ENCODE measurements at regions not wholly inside any gene's neighbourhood (a gene's known extent, or its start where the extent isn't known, plus 50 kb on each side); places are given as distances from the start of the nearest gene placed in this dataset.

DNA sequence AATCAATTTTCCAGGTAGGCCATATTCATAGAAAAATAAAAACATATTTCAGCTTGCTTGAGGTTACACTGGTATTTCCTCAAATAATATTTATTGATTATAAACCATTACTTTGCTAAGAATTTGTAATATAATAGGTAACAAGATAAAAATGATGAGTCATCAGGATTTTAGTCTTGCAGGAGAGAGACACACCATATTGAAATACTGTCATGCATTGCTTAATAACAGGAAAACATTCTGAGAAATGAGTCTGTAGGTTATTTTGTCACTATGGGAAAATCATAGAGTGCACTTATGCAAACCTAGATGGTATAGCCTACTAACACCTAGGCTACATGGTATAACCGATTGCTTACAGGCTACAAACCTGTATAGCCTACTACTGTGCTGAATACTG is 990.5 kb downstream of the OTOL1 start:
- no peak for DNase-seq

GRCh38 chr3:162489853-162490252 is 993.2 kb downstream of the OTOL1 start:
- Histone ChIP-seq H3K4me3 (no peak overlapping the region), H3K4me1 (ENCODE audit: control insufficient read depth in 5 of 5, insufficient read depth in 5 of 5, low read length in 5 of 5) (no peaks in the 10 kb centered on the region), H3K9ac (ENCODE audit: insufficient read depth in 1 of 2, low read length in 2 of 2) (no peak overlapping the region), H3K9me3 (ENCODE audit: control insufficient read depth in 4 of 4, insufficient read depth in 3 of 4, low read length in 3 of 4) (no peaks in the 10 kb centered on the region), H3K27ac (ENCODE audit: low read depth in 1 of 2, low read length in 1 of 2) (no peak overlapping the region), H3K36me3 (ENCODE audit: control insufficient read depth in 4 of 4, insufficient read depth in 4 of 4, low read length in 4 of 4) (no peaks in the 10 kb centered on the region), H3K27me3 (ENCODE audit: control insufficient read depth in 3 of 3, insufficient read depth in 3 of 3, low read length in 2 of 3) (no peaks in the 10 kb centered on the region)
- TF ChIP-seq, protein P1, sequence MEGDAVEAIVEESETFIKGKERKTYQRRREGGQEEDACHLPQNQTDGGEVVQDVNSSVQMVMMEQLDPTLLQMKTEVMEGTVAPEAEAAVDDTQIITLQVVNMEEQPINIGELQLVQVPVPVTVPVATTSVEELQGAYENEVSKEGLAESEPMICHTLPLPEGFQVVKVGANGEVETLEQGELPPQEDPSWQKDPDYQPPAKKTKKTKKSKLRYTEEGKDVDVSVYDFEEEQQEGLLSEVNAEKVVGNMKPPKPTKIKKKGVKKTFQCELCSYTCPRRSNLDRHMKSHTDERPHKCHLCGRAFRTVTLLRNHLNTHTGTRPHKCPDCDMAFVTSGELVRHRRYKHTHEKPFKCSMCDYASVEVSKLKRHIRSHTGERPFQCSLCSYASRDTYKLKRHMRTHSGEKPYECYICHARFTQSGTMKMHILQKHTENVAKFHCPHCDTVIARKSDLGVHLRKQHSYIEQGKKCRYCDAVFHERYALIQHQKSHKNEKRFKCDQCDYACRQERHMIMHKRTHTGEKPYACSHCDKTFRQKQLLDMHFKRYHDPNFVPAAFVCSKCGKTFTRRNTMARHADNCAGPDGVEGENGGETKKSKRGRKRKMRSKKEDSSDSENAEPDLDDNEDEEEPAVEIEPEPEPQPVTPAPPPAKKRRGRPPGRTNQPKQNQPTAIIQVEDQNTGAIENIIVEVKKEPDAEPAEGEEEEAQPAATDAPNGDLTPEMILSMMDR (IDR thresholded peaks at IDR 0.05; ENCODE audit: control extremely low read depth, extremely low read depth) = no peak
- ATAC-seq (ENCODE audit: insufficient read depth, low FRiP score) (no peak), DNase-seq (peak in 2 of 3 donors; percentile 11 to 24)
- 89 to 91% methylated on average over 2 of the region's 2 CpGs for WGBS, 2 donors

More for the DNA sequence above, 990.5 kb downstream of the OTOL1 start:
- no peak overlapping the region for H3K27ac ChIP-seq (ENCODE audit: low read depth in 1 of 2, low read length in 1 of 2)
- no peaks in the 10 kb centered on the region for H3K36me3 ChIP-seq (ENCODE audit: control insufficient read depth in 4 of 4, insufficient read depth in 4 of 4, low read length in 4 of 4)
- no peak overlapping the region for H3K4me3 ChIP-seq
- WGBS, 2 donors = 94 to 97% methylated on average over 1 of the region's 1 CpG
- H3K4me1 ChIP-seq (ENCODE audit: control insufficient read depth in 5 of 5, insufficient read depth in 5 of 5, low read length in 5 of 5) = no peaks in the 10 kb centered on the region
- TF ChIP-seq, protein P1 (IDR thresholded peaks at IDR 0.05; ENCODE audit: control extremely low read depth, extremely low read depth) = no peak
- ATAC-seq (ENCODE audit: insufficient read depth, low FRiP score) = no peak
- H3K9ac ChIP-seq (ENCODE audit: insufficient read depth in 1 of 2, low read length in 2 of 2) = no peak overlapping the region
- H3K27me3 ChIP-seq (ENCODE audit: control insufficient read depth in 3 of 3, insufficient read depth in 3 of 3, low read length in 2 of 3) = no peaks in the 10 kb centered on the region
- peaks cover 0 to 1% (median 0%) of the 10 kb centered on the region in 4 donors for H3K9me3 ChIP-seq (ENCODE audit: control insufficient read depth in 4 of 4, insufficient read depth in 3 of 4, low read length in 3 of 4)

GRCh38 chr3:162491952-162492351 is 995.3 kb downstream of the OTOL1 start:
- no peak for ATAC-seq (ENCODE audit: insufficient read depth, low FRiP score)
- Histone ChIP-seq H3K27ac (ENCODE audit: low read depth in 1 of 2, low read length in 1 of 2) (no peak overlapping the region), H3K4me3 (no peak overlapping the region), H3K27me3 (ENCODE audit: control insufficient read depth in 3 of 3, insufficient read depth in 3 of 3, low read length in 2 of 3) (no peaks in the 10 kb centered on the region), H3K9ac (ENCODE audit: insufficient read depth in 1 of 2, low read length in 2 of 2) (no peak overlapping the region), H3K4me1 (ENCODE audit: control insufficient read depth in 5 of 5, insufficient read depth in 5 of 5, low read length in 5 of 5) (no peaks in the 10 kb centered on the region), H3K9me3 (ENCODE audit: control insufficient read depth in 4 of 4, insufficient read depth in 3 of 4, low read length in 3 of 4) (peaks cover 0 to 3% (median 0%) of the 10 kb centered on the region in 4 donors), H3K36me3 (ENCODE audit: control insufficient read depth in 4 of 4, insufficient read depth in 4 of 4, low read length in 4 of 4) (no peaks in the 10 kb centered on the region)
- no peak for DNase-seq
- 52 to 66% methylated on average over 1 of the region's 1 CpG for WGBS, 2 donors
- TF ChIP-seq, protein P1 (IDR thresholded peaks at IDR 0.05; ENCODE audit: control extremely low read depth, extremely low read depth) = no peak

- 40 to 54% methylated on average over 4 of the region's 4 CpGs for WGBS, 2 donors
Measured at GRCh38 chr3:162492446-162493081, 996.0 kb downstream of the OTOL1 start.

More at GRCh38 chr3:162492446-162493081, 996.0 kb downstream of the OTOL1 start:
- H3K9ac ChIP-seq (ENCODE audit: insufficient read depth in 1 of 2, low read length in 2 of 2) = no peak overlapping the region
- H3K36me3 ChIP-seq (ENCODE audit: control insufficient read depth in 4 of 4, insufficient read depth in 4 of 4, low read length in 4 of 4) = no peaks in the 10 kb centered on the region
- TF ChIP-seq, protein P1 (IDR thresholded peaks at IDR 0.05; ENCODE audit: control extremely low read depth, extremely low read depth) = no peak
- no peak for DNase-seq
- H3K4me1 ChIP-seq (ENCODE audit: control insufficient read depth in 5 of 5, insufficient read depth in 5 of 5, low read length in 5 of 5) = no peaks in the 10 kb centered on the region
- peaks cover 0 to 3% (median 0%) of the 10 kb centered on the region in 4 donors for H3K9me3 ChIP-seq (ENCODE audit: control insufficient read depth in 4 of 4, insufficient read depth in 3 of 4, low read length in 3 of 4)
- no peak overlapping the region for H3K27ac ChIP-seq (ENCODE audit: low read depth in 1 of 2, low read length in 1 of 2)
- H3K27me3 ChIP-seq (ENCODE audit: control insufficient read depth in 3 of 3, insufficient read depth in 3 of 3, low read length in 2 of 3) = no peaks in the 10 kb centered on the region
- no peak overlapping the region for H3K4me3 ChIP-seq
- ATAC-seq (ENCODE audit: insufficient read depth, low FRiP score) = no peak
